HEK293 (cell line): ENCODE measurements at regions not wholly inside any gene's neighbourhood (a gene's known extent, or its start where the extent isn't known, plus 50 kb on each side); places are given as distances from the start of the nearest gene placed in this dataset.

Experiments
- CTCF ChIA-PET: fragments of 350-600 bp; formaldehyde crosslinking; extraction: SDS; loops from one replicate; lab custom pipeline; 2021; ENCODE audit warnings: antibody characterized with exemption; lab: Yijun Ruan, JAX
- POLR2A ChIA-PET: fragments of 300-600 bp; formaldehyde crosslinking; extraction: SDS; loops from one replicate; lab custom pipeline; 2020; ENCODE audit warnings: antibody characterized with exemption, inconsistent platforms; lab: Yijun Ruan, JAX
- H3K27ac ChIP-seq: fragments of 200-500 bp; sonication (Bioruptor generic); 2 replicates; pipeline ENCODE4 v1.5.1; 2014; ENCODE audit warnings: low read depth, low read length, control low read depth, inconsistent platforms; ENCODE audit errors: extremely low read depth
- H3K36me3 ChIP-seq, 2 experiments: fragments of 200-500 bp in 1 of 2; sonication (Bioruptor generic) in 1 of 2; 1 replicate in 1 of 2; 2 replicates in 1 of 2; pipeline ENCODE4 v1.5.1; 2014 to 2017; ENCODE audit warnings: inconsistent platforms in 2 of 2, low read length in 2 of 2; ENCODE audit not compliant: control insufficient read depth in 2 of 2, insufficient read depth in 1 of 2
- H3K4me1 ChIP-seq: fragments of 200-500 bp; sonication (Bioruptor generic); 2 replicates; pipeline ENCODE4 v1.5.1; 2014; ENCODE audit warnings: mild to moderate bottlenecking, low read length, inconsistent platforms; ENCODE audit not compliant: control insufficient read depth, insufficient read depth
- H3K4me3 ChIP-seq: 2 replicates; pipeline ENCODE4 v1.5.1; 2011; ENCODE audit warnings: low read depth, mild to moderate bottlenecking, control low read depth, low read length, moderate library complexity
- H3K9me3 ChIP-seq: fragments of 200-500 bp; sonication (Bioruptor generic); 2 replicates; pipeline ENCODE4 v1.5.1; 2014; ENCODE audit warnings: low read depth, low read length, inconsistent platforms; ENCODE audit not compliant: control insufficient read depth, insufficient read depth
- BCL11A ChIP-seq: fragments of 450-650 bp; formaldehyde crosslinking; IDR thresholded peaks from 2 replicates; pipeline ENCODE4 v1.5.1; 2016; ENCODE audit warnings: low read depth, missing biosample characterization, missing genetic modification characterization
- GLI2 ChIP-seq: fragments of 450-650 bp; formaldehyde crosslinking; IDR thresholded peaks from 2 replicates; pipeline ENCODE4; 2017; ENCODE audit warnings: missing biosample characterization, missing genetic modification characterization, low read depth, borderline replicate concordance
- HOXA7 ChIP-seq: sonication (generic); formaldehyde crosslinking; IDR thresholded peaks from 2 replicates; pipeline ENCODE4 v1.8.1; 2022; ENCODE audit warnings: missing genetic modification reagents, borderline replicate concordance
- HOXC10 ChIP-seq: sonication (generic); formaldehyde crosslinking; IDR thresholded peaks from 2 replicates; pipeline ENCODE4 v1.8.1; 2023; ENCODE audit warnings: mild to moderate bottlenecking, missing genetic modification reagents
- TRIM28 ChIP-seq: IDR thresholded peaks from 2 replicates; pipeline ENCODE4 v1.6.1; 2011; ENCODE audit warnings: low read length, control low read depth, borderline replicate concordance
- ZBTB1 ChIP-seq: fragments of 450-650 bp; formaldehyde crosslinking; IDR thresholded peaks from 2 replicates; pipeline ENCODE4 v1.5.1; 2016; ENCODE audit warnings: missing biosample characterization, missing genetic modification characterization
- ZFHX2 ChIP-seq: fragments of 450-650 bp; formaldehyde crosslinking; conservative IDR thresholded peaks from 2 replicates; pipeline ENCODE4 v1.5.1; 2016; ENCODE audit warnings: missing biosample characterization, missing genetic modification characterization
- ZNF354C ChIP-seq: fragments of 450-650 bp; formaldehyde crosslinking; IDR thresholded peaks from 2 replicates; pipeline ENCODE4 v1.5.1; 2016; ENCODE audit warnings: missing biosample characterization, missing genetic modification characterization, low read depth, borderline replicate concordance
- ZNF624 ChIP-seq: fragments of 450-650 bp; formaldehyde crosslinking; IDR thresholded peaks from 2 replicates; pipeline ENCODE4 v1.5.1; 2017; ENCODE audit warnings: missing biosample characterization, missing genetic modification characterization
- ZNF658 ChIP-seq: fragments of 450-650 bp; formaldehyde crosslinking; IDR thresholded peaks from 2 replicates; pipeline ENCODE4; 2016; ENCODE audit warnings: missing biosample characterization, missing genetic modification characterization
- ZNF701 ChIP-seq: fragments of 450-650 bp; formaldehyde crosslinking; IDR thresholded peaks from 2 replicates; pipeline ENCODE4 v1.5.1; 2016; ENCODE audit warnings: missing biosample characterization, missing genetic modification characterization
- TF ChIP-seq, protein P1 (sequence below): fragments of 450-650 bp; formaldehyde crosslinking; IDR thresholded peaks from 2 replicates; pipeline ENCODE4 v1.5.1; 2016; ENCODE audit warnings: missing biosample characterization, missing genetic modification characterization
- TF ChIP-seq, protein P2 (sequence below): fragments of 450-650 bp; formaldehyde crosslinking; IDR thresholded peaks from 2 replicates; pipeline ENCODE4 v1.5.1; 2016; ENCODE audit warnings: missing biosample characterization, missing genetic modification characterization
- TF ChIP-seq, protein P3 (sequence below): fragments of 450-650 bp; formaldehyde crosslinking; IDR thresholded peaks from 2 replicates; pipeline ENCODE4 v1.5.1; 2017; ENCODE audit warnings: missing biosample characterization, missing genetic modification characterization
- TF ChIP-seq, protein P4 (sequence below): fragments of 450-650 bp; formaldehyde crosslinking; IDR thresholded peaks from 2 replicates; pipeline ENCODE4 v1.5.1; 2016; ENCODE audit warnings: missing biosample characterization, missing genetic modification characterization, borderline replicate concordance
- TF ChIP-seq, protein P5 (sequence below): fragments of 450-650 bp; formaldehyde crosslinking; IDR thresholded peaks from 2 replicates; pipeline ENCODE4 v1.5.1; 2016; ENCODE audit warnings: missing biosample characterization, missing genetic modification characterization, borderline replicate concordance

DNA sequence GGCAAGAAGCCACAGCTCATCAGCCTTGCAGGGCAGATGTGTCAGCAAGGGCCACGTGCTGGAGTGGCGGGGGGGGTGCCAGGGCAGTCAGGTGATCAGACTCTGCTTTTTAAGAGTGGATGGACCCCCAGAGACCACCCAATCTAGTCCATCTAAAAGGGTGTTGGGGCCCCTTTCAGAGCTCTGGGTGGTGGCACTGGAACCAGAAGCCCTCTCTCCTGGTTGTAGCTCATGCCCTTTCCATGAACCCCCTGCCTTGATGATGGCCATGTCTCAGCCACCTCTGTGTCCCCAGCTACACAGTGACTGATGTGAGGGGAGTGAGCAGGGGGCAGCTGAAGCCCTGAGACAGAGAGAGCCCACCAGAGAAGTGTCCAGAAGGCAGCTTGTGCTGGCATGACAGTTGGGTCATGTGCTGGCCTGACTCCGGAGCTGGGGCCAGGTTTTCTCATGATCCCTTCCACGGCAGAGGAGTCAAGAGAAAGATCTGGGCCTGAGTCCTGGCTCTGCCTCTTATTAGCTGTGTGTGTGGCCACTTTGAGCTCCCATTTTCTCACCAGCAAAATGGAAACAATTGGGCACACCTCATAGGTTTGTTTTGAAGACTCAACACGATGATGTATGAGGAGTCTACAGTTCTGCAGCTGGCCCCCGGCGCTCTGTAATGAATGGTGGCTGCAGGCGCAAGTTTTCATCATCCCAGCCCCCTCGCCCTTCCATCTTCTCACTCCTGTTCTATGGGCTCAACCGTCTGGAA, 195.7 kb downstream of the ZFP36L2 start:
- no peaks in the 10 kb centered on the region for H3K9me3 ChIP-seq

DNA sequence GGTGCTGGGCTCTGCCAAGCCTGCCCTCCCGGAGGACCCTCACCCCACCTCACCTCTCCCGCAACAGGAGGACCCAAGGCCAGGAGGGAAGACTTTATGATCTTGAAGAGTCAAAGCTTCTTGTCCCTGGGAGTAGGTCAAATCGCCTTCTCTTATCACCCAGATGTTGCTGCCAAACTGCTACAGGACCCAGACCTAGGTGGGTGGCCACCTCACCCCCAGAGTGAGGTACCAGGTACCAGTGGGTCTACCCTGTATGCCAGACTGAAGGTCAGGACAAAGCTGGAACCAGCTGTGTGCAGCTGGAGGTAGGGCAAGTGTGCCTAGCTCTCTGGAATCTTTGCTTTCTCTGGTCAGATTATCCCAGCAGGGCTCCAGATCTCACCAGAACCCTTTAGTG, 197.2 kb downstream of the ZFP36L2 start:
- Histone ChIP-seq H3K27ac (no peak overlapping the region), H3K4me1 (no peaks in the 10 kb centered on the region), H3K9me3 (no peaks in the 10 kb centered on the region), H3K36me3 (no peaks in the 10 kb centered on the region), H3K4me3 (no peak overlapping the region)
- CTCF ChIA-PET, result interaction anchor here (0.6 to 1.6 kb wide), 5 partner anchors 9 to 200 kb away, joined by 3 to 7 read pairs (median 3); no protein-coding TSS in a partner anchor
- POLR2A ChIA-PET, result no interaction called here
- TF ChIP-seq ZNF701 (tag by site-specific recombination), result no peak
- no peak for TF ChIP-seq TRIM28
- TF ChIP-seq, protein P1, sequence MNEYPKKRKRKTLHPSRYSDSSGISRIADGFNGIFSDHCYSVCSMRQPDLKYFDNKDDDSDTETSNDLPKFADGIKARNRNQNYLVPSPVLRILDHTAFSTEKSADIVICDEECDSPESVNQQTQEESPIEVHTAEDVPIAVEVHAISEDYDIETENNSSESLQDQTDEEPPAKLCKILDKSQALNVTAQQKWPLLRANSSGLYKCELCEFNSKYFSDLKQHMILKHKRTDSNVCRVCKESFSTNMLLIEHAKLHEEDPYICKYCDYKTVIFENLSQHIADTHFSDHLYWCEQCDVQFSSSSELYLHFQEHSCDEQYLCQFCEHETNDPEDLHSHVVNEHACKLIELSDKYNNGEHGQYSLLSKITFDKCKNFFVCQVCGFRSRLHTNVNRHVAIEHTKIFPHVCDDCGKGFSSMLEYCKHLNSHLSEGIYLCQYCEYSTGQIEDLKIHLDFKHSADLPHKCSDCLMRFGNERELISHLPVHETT (tag by site-specific recombination), result no peak
- TF ChIP-seq, protein P2, sequence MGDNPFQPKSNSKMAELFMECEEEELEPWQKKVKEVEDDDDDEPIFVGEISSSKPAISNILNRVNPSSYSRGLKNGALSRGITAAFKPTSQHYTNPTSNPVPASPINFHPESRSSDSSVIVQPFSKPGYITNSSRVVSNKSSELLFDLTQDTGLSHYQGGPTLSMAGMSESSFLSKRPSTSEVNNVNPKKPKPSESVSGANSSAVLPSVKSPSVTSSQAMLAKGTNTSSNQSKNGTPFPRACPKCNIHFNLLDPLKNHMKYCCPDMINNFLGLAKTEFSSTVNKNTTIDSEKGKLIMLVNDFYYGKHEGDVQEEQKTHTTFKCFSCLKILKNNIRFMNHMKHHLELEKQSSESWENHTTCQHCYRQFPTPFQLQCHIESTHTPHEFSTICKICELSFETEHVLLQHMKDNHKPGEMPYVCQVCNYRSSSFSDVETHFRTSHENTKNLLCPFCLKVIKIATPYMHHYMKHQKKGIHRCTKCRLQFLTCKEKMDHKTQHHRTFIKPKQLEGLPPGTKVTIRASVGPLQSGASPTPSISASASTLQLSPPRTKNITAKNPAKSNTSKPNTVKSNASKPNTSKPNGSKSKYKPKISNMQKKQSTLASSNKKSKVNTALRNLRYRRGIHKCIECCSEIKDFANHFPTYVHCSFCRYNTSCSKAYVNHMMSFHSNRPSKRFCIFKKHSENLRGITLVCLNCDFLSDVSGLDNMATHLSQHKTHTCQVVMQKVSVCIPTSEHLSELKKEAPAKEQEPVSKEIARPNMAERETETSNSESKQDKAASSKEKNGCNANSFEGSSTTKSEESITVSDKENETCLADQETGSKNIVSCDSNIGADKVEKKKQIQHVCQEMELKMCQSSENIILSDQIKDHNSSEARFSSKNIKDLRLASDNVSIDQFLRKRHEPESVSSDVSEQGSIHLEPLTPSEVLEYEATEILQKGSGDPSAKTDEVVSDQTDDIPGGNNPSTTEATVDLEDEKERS (tag by site-specific recombination), result no peak
- no peak for TF ChIP-seq HOXA7 (CRISPR knock-in tag)
- TF ChIP-seq ZNF354C (tag by site-specific recombination), result no peak
- TF ChIP-seq ZBTB1 (tag by site-specific recombination), result no peak
- no peak for TF ChIP-seq GLI2 (tag by site-specific recombination)
- TF ChIP-seq BCL11A, result no peak
- TF ChIP-seq, protein P3, sequence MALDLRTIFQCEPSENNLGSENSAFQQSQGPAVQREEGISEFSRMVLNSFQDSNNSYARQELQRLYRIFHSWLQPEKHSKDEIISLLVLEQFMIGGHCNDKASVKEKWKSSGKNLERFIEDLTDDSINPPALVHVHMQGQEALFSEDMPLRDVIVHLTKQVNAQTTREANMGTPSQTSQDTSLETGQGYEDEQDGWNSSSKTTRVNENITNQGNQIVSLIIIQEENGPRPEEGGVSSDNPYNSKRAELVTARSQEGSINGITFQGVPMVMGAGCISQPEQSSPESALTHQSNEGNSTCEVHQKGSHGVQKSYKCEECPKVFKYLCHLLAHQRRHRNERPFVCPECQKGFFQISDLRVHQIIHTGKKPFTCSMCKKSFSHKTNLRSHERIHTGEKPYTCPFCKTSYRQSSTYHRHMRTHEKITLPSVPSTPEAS, result no peak
- no peak for TF ChIP-seq ZNF658
- TF ChIP-seq HOXC10 (CRISPR knock-in tag), result no peak

More for the DNA sequence above, 195.7 kb downstream of the ZFP36L2 start:
- ChIA-PET CTCF (interaction anchor here (0.6 to 1.0 kb wide), 3 partner anchors 146 to 202 kb away, joined by 3 to 4 read pairs (median 3); no protein-coding TSS in a partner anchor), POLR2A (no interaction called here)
- Histone ChIP-seq H3K36me3 (no peaks in the 10 kb centered on the region), H3K27ac (no peak overlapping the region), H3K4me1 (no peaks in the 10 kb centered on the region), H3K4me3 (no peak overlapping the region)
- TF ChIP-seq ZFHX2 (tag by site-specific recombination) (no peak), ZNF624 (tag by site-specific recombination) (no peak)
- TF ChIP-seq, protein P4, sequence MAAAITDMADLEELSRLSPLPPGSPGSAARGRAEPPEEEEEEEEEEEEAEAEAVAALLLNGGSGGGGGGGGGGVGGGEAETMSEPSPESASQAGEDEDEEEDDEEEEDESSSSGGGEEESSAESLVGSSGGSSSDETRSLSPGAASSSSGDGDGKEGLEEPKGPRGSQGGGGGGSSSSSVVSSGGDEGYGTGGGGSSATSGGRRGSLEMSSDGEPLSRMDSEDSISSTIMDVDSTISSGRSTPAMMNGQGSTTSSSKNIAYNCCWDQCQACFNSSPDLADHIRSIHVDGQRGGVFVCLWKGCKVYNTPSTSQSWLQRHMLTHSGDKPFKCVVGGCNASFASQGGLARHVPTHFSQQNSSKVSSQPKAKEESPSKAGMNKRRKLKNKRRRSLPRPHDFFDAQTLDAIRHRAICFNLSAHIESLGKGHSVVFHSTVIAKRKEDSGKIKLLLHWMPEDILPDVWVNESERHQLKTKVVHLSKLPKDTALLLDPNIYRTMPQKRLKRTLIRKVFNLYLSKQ (tag by site-specific recombination), result no peak
- TF ChIP-seq, protein P5, sequence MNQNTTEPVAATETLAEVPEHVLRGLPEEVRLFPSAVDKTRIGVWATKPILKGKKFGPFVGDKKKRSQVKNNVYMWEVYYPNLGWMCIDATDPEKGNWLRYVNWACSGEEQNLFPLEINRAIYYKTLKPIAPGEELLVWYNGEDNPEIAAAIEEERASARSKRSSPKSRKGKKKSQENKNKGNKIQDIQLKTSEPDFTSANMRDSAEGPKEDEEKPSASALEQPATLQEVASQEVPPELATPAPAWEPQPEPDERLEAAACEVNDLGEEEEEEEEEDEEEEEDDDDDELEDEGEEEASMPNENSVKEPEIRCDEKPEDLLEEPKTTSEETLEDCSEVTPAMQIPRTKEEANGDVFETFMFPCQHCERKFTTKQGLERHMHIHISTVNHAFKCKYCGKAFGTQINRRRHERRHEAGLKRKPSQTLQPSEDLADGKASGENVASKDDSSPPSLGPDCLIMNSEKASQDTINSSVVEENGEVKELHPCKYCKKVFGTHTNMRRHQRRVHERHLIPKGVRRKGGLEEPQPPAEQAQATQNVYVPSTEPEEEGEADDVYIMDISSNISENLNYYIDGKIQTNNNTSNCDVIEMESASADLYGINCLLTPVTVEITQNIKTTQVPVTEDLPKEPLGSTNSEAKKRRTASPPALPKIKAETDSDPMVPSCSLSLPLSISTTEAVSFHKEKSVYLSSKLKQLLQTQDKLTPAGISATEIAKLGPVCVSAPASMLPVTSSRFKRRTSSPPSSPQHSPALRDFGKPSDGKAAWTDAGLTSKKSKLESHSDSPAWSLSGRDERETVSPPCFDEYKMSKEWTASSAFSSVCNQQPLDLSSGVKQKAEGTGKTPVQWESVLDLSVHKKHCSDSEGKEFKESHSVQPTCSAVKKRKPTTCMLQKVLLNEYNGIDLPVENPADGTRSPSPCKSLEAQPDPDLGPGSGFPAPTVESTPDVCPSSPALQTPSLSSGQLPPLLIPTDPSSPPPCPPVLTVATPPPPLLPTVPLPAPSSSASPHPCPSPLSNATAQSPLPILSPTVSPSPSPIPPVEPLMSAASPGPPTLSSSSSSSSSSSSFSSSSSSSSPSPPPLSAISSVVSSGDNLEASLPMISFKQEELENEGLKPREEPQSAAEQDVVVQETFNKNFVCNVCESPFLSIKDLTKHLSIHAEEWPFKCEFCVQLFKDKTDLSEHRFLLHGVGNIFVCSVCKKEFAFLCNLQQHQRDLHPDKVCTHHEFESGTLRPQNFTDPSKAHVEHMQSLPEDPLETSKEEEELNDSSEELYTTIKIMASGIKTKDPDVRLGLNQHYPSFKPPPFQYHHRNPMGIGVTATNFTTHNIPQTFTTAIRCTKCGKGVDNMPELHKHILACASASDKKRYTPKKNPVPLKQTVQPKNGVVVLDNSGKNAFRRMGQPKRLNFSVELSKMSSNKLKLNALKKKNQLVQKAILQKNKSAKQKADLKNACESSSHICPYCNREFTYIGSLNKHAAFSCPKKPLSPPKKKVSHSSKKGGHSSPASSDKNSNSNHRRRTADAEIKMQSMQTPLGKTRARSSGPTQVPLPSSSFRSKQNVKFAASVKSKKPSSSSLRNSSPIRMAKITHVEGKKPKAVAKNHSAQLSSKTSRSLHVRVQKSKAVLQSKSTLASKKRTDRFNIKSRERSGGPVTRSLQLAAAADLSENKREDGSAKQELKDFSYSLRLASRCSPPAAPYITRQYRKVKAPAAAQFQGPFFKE (tag by site-specific recombination), result no peak
